ENCODE measurements at regions not wholly inside any gene's neighbourhood (a gene's known extent, or its start where the extent isn't known, plus 50 kb on each side); places are given as distances from the start of the nearest gene placed in this dataset.

- TF ChIP-seq CTCF (IDR thresholded peaks at IDR 0.05; ENCODE audit: borderline replicate concordance, insufficient read depth, low read depth, low read length): no peak
- H3K4me3 ChIP-seq (ENCODE audit: low read depth, low read length): no peak overlapping the region
Measured at GRCh38 chr4:31349907-31350306, 629.7 kb downstream of the PCDH7 start.

- TF ChIP-seq CTCF (IDR thresholded peaks at IDR 0.05; ENCODE audit: borderline replicate concordance, insufficient read depth, low read depth, low read length): no peak
- H3K4me3 ChIP-seq (ENCODE audit: low read depth, low read length): no peak overlapping the region
Measured at GRCh38 chr4:31351695-31352094, 631.5 kb downstream of the PCDH7 start.

- TF ChIP-seq CTCF (IDR thresholded peaks at IDR 0.05; ENCODE audit: borderline replicate concordance, insufficient read depth, low read depth, low read length): no peak
- no peak overlapping the region for H3K4me3 ChIP-seq (ENCODE audit: low read depth, low read length)
Measured at GRCh38 chr4:31356839-31357238, 636.7 kb downstream of the PCDH7 start.

- TF ChIP-seq CTCF (IDR thresholded peaks at IDR 0.05; ENCODE audit: borderline replicate concordance, insufficient read depth, low read depth, low read length): no peak
- H3K4me3 ChIP-seq (ENCODE audit: low read depth, low read length): no peak overlapping the region
Measured at GRCh38 chr4:31360786-31361185, 640.6 kb downstream of the PCDH7 start.

- H3K4me3 ChIP-seq (ENCODE audit: low read depth, low read length): no peak overlapping the region
- no peak for TF ChIP-seq CTCF (IDR thresholded peaks at IDR 0.05; ENCODE audit: borderline replicate concordance, insufficient read depth, low read depth, low read length)
Measured at GRCh38 chr4:31362756-31363155, 642.6 kb downstream of the PCDH7 start.

- no peak overlapping the region for H3K4me3 ChIP-seq (ENCODE audit: low read depth, low read length)
- TF ChIP-seq CTCF (IDR thresholded peaks at IDR 0.05; ENCODE audit: borderline replicate concordance, insufficient read depth, low read depth, low read length): no peak
Measured at GRCh38 chr4:31365006-31365690, 645.0 kb downstream of the PCDH7 start.

GRCh38 chr4:31366041-31366440, 645.9 kb downstream of the PCDH7 start:
- no peak for TF ChIP-seq CTCF (IDR thresholded peaks at IDR 0.05; ENCODE audit: borderline replicate concordance, insufficient read depth, low read depth, low read length)
- H3K4me3 ChIP-seq (ENCODE audit: low read depth, low read length): no peak overlapping the region

Data from GM12875 (cell line).